Testis (tissue), 2 donors: ENCODE measurements at regions not wholly inside any gene's neighbourhood (a gene's known extent, or its start where the extent isn't known, plus 50 kb on each side); places are given as distances from the start of the nearest gene placed in this dataset.
A peak's percentile ranks its signal among the peaks of the same experiment; 100 is the strongest.

ENCODE experiments used
- DNase-seq: peaks from one replicate; pipeline ENCODE4 v3.0.0-alpha.2; 2019
- H3K27ac ChIP-seq, 2 donors: fragments of 200-600 bp; sonication (generic); one replicate each; pipeline ENCODE4 v1.5.1; 2019
- H3K27me3 ChIP-seq: fragments of 200-600 bp; sonication (generic); one replicate; pipeline ENCODE4 v1.5.1; 2019
- H3K36me3 ChIP-seq: fragments of 200-600 bp; sonication (generic); one replicate; pipeline ENCODE4 v1.5.1; 2017; ENCODE audit warnings: low read depth; ENCODE audit errors: missing control alignments
- H3K4me1 ChIP-seq: fragments of 200-600 bp; sonication (generic); one replicate; pipeline ENCODE4 v1.5.1; 2019
- H3K4me3 ChIP-seq, 2 donors: fragments of 200-600 bp; sonication (generic); one replicate each; pipeline ENCODE4 v1.5.1; 2017 to 2019
- H3K9me3 ChIP-seq: fragments of 200-600 bp; sonication (generic); one replicate; pipeline ENCODE4 v1.5.1; 2017
- CTCF ChIP-seq, 3 experiments: fragments of 450-650 bp in 2 of 3; fragments of 200-600 bp in 1 of 3; sonication (generic) in 1 of 3; IDR thresholded peaks; one replicate each; pipeline ENCODE4 v1.5.1; 2016 to 2019; ENCODE audit warnings: antibody characterized with exemption in 3 of 3, mild to moderate bottlenecking in 2 of 3, moderate library complexity in 1 of 3
- POLR2A ChIP-seq: fragments of 450-650 bp; IDR thresholded peaks from one replicate; pipeline ENCODE4 v1.6.1; 2017; ENCODE audit warnings: antibody characterized with exemption, mild to moderate bottlenecking, moderate library complexity
- WGBS, 2 donors: methylation state at CpG; one replicate each; pipeline ENCODE4 v1.1.5; 2018; 5-methylcytosine and 5-hydroxymethylcytosine counted together
- intact Hi-C: fragments of 100-400 bp; cut with DNase I; formaldehyde crosslinking; loops from one replicate; pipeline ENCODE4 v1.15.1; 2023; ENCODE audit warnings: low total_unique reads

- Histone ChIP-seq H3K4me3 (no peak overlapping the region), H3K27ac (peak overlapping the region in 1 of 2 donors; percentile 37), H3K9me3 (no peaks in the 10 kb centered on the region), H3K4me1 (no peaks in the 10 kb centered on the region), H3K36me3 (no peaks in the 10 kb centered on the region), H3K27me3 (no peaks in the 10 kb centered on the region)
- no peak for DNase-seq
- TF ChIP-seq POLR2A (no peak), CTCF (IDR thresholded peaks at IDR 0.05) (no peak)
- 86 to 89% methylated on average over 2 of the region's 2 CpGs for WGBS, 2 donors
- intact Hi-C loops, result no loop called here
Measured at GRCh38 chr14:71712478-71712877, 219.8 kb upstream of the RGS6 start.

GRCh38 chr14:71713016-71713415 lies 219.2 kb upstream of the RGS6 start:
- intact Hi-C loops, result no loop called here
- H3K9me3 ChIP-seq, result no peaks in the 10 kb centered on the region
- no peaks in the 10 kb centered on the region for H3K4me1 ChIP-seq
- WGBS, 2 donors, result 92 to 97% methylated on average over 1 of the region's 1 CpG
- no peak for DNase-seq
- H3K27ac ChIP-seq, result no peak overlapping the region
- no peak for TF ChIP-seq POLR2A
- TF ChIP-seq CTCF (IDR thresholded peaks at IDR 0.05), result no peak
- no peaks in the 10 kb centered on the region for H3K36me3 ChIP-seq
- H3K27me3 ChIP-seq, result no peaks in the 10 kb centered on the region
- no peak overlapping the region for H3K4me3 ChIP-seq

GRCh38 chr14:71713451-71713850 lies 218.8 kb upstream of the RGS6 start:
- Histone ChIP-seq H3K4me1 (no peaks in the 10 kb centered on the region), H3K27me3 (no peaks in the 10 kb centered on the region), H3K36me3 (no peaks in the 10 kb centered on the region), H3K4me3 (no peak overlapping the region), H3K9me3 (no peaks in the 10 kb centered on the region), H3K27ac (no peak overlapping the region)
- WGBS, 2 donors, result 85 to 89% methylated on average over 1 of the region's 1 CpG
- TF ChIP-seq POLR2A, result no peak
- no peak for TF ChIP-seq CTCF (IDR thresholded peaks at IDR 0.05)
- intact Hi-C loops, result no loop called here
- no peak for DNase-seq

GRCh38 chr14:71714225-71714624 lies 218.0 kb upstream of the RGS6 start:
- 91 to 96% methylated on average over 1 of the region's 1 CpG for whole genome bisulfite sequencing, 2 donors
- no peaks in the 10 kb centered on the region for H3K27me3 ChIP-seq
- no peaks in the 10 kb centered on the region for H3K4me1 ChIP-seq
- H3K36me3 ChIP-seq, result no peaks in the 10 kb centered on the region
- no peak for DNase-seq
- H3K9me3 ChIP-seq, result no peaks in the 10 kb centered on the region
- no peak overlapping the region for H3K4me3 ChIP-seq
- intact Hi-C loops, result no loop called here
- H3K27ac ChIP-seq, result no peak overlapping the region
- no peak for TF ChIP-seq CTCF (IDR thresholded peaks at IDR 0.05)
- no peak for TF ChIP-seq POLR2A

GRCh38 chr14:71716041-71716772 lies 216.0 kb upstream of the RGS6 start:
- Histone ChIP-seq H3K36me3 (no peaks in the 10 kb centered on the region), H3K4me1 (no peaks in the 10 kb centered on the region), H3K27ac (no peak overlapping the region), H3K27me3 (no peaks in the 10 kb centered on the region), H3K9me3 (no peaks in the 10 kb centered on the region), H3K4me3 (no peak overlapping the region)
- intact Hi-C loops, result no loop called here
- TF ChIP-seq POLR2A, result no peak
- TF ChIP-seq CTCF (IDR thresholded peaks at IDR 0.05), result no peak
- DNase-seq, result no peak
- 86 to 92% methylated on average over 6 of the region's 6 CpGs for WGBS, 2 donors
